Stomach smooth muscle (tissue), 2 donors: ENCODE measurements at regions not wholly inside any gene's neighbourhood (a gene's known extent, or its start where the extent isn't known, plus 50 kb on each side); places are given as distances from the start of the nearest gene placed in this dataset.
"Not testable (repeated sequence)": the region's sequence is repeated elsewhere in the genome, so short reads cannot be mapped to it uniquely, and the experiment has no call there.

Experiments used
- H3K27ac ChIP-seq: one replicate; pipeline ENCODE4 v1.7.0; 2013; ENCODE audit warnings: mild to moderate bottlenecking, low read length, inconsistent platforms
- H3K27me3 ChIP-seq, 2 donors: one replicate each; pipeline ENCODE4 v1.7.0; 2013; ENCODE audit warnings: low read length in 2 of 2; ENCODE audit not compliant: insufficient read depth in 2 of 2, control insufficient read depth in 1 of 2
- H3K36me3 ChIP-seq, 2 donors: one replicate each; pipeline ENCODE4 v1.7.0; 2013; ENCODE audit warnings: low read length in 2 of 2; ENCODE audit not compliant: control insufficient read depth in 2 of 2, insufficient read depth in 2 of 2
- H3K4me1 ChIP-seq: one replicate; pipeline ENCODE4 v1.7.0; 2013; ENCODE audit warnings: low read length; ENCODE audit not compliant: control insufficient read depth, insufficient read depth
- H3K4me3 ChIP-seq, 2 donors: one replicate each; pipeline ENCODE4 v1.7.0; 2013; ENCODE audit warnings: low read length in 2 of 2
- H3K9ac ChIP-seq, 2 donors: one replicate each; pipeline ENCODE4 v1.7.0; 2013; ENCODE audit warnings: low read length in 2 of 2, mild to moderate bottlenecking in 1 of 2
- H3K9me3 ChIP-seq, 2 donors: one replicate each; pipeline ENCODE4 v1.7.0; 2013; ENCODE audit warnings: low read length in 2 of 2; ENCODE audit not compliant: control insufficient read depth in 2 of 2
- donor health status: healthy.
- donor health status: Pancreatic carcinoma.

DNA sequence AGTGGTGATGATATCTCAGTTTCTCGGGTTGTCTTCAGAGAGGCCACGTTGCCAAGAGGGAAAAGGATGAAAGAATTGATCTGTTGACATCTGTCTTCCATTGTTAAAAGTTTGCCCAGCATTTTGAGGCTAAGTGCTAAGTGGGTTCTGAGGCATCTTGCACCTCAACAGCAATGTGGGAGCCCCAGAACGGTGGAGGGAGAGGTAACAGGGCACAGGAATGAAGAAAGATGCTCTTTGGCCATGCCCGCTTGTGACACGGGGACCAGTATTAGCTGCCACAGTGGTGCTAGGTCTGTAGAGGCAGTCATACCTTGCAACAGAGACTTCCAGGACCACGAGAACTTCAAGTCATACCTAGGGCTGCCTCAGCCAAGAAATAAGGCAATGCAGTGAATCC lies 106.6 kb upstream of the NUPR2 start:
- no peaks in the 10 kb centered on the region for H3K36me3 ChIP-seq

DNA sequence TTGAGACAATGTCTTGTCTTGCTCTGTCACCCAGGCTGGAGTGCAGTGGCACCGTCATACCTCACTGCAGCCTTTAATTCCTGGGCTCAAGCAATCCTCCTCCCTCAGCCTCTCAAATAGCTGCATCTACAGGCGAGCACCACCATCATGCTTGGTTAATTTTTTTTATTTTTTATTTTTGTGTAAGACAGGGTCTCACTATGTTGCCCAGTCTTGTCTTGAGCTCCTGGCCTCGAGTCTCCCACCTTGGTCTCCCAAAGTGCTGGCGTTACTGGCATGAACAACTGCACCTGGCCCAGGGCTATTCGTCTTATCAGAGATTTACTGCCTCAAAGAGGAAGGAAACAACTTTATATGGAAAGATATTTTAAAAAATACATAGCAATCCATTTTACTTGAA lies 102.8 kb upstream of the NUPR2 start:
- Histone ChIP-seq H3K27me3 (no peaks in the 10 kb centered on the region), H3K4me1 (no peaks in the 10 kb centered on the region), H3K27ac (no peak overlapping the region), H3K9ac (no peak overlapping the region), H3K36me3 (no peaks in the 10 kb centered on the region), H3K4me3 (no peak overlapping the region), H3K9me3 (peaks cover 8 to 16% of the 10 kb centered on the region in 2 donors)

More for the DNA sequence above, 106.6 kb upstream of the NUPR2 start:
- no peaks in the 10 kb centered on the region for H3K27me3 ChIP-seq
- no peaks in the 10 kb centered on the region for H3K4me1 ChIP-seq
- H3K4me3 ChIP-seq: no peak overlapping the region
- no peak overlapping the region for H3K27ac ChIP-seq
- H3K9me3 ChIP-seq: peaks cover 0 to 3% of the 10 kb centered on the region in 2 donors
- H3K9ac ChIP-seq: no peak overlapping the region

DNA sequence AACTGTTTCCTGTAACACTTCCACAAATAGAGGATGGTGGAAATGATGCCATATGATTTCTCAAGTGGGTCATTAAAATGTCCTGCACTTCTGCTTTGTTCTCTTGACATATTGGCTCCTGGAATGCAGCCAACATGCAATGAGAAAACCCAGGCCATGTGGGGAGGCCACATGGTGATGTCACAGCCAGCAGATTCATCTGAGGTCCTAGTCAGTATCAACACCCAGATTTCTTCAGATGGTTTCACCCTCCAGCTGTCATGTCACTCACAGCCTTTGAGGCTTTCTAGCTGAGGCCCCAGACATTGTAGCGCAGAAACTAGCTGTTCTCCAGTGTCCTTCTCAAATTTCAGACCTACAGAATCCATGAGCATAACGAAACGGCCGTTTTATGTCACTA lies 102.3 kb upstream of the NUPR2 start:
- no peak overlapping the region for H3K27ac ChIP-seq
- H3K27me3 ChIP-seq: no peaks in the 10 kb centered on the region
- no peak overlapping the region for H3K4me3 ChIP-seq
- H3K36me3 ChIP-seq: no peaks in the 10 kb centered on the region
- no peak overlapping the region for H3K9ac ChIP-seq
- H3K9me3 ChIP-seq: peaks cover 8 to 16% of the 10 kb centered on the region in 2 donors
- H3K4me1 ChIP-seq: no peaks in the 10 kb centered on the region

DNA sequence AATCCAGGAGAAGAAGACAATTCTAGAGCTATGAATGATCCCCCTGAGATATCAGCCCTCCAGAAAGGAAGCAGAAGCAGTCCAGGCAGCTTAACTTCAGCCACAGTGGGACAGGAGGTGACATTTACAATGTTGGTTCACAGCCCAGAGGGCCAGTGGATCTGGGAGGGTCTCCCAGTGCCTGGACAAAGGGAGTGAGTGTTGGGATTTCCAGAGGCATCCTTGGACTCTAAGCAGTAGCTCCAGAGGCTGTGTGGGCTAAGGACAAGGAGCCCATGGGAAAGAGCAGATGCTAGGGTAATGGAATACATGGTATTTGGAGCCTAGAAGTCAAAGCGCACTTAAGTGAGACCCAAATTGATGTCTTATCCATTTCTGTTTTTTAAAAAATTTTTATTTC lies 97.4 kb upstream of the NUPR2 start:
- Histone ChIP-seq H3K36me3 (no peaks in the 10 kb centered on the region), H3K4me3 (no peak overlapping the region), H3K27ac (no peak overlapping the region), H3K9me3 (peaks cover 11 to 13% of the 10 kb centered on the region in 2 donors), H3K9ac (no peak overlapping the region), H3K27me3 (no peaks in the 10 kb centered on the region), H3K4me1 (no peaks in the 10 kb centered on the region)

DNA sequence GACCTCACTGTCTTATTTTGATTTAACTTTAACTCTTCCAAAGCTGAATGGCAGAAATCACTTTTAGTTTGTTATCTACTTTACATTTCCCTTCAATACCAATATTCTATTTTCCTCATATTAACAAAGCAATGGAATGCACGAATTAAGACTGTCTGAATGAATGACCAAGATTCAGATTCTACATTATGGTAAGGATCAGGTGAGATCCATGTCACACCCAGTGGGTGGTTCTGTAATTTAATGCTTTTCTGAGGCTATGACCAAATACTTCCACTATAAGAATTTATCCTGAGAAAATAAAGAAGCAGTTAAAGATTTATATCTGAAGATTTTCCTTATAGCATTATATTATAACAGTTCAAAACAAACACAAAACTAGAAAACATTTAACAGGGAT lies 90.2 kb upstream of the NUPR2 start:
- Histone ChIP-seq H3K9ac (no peak overlapping the region), H3K27ac (no peak overlapping the region)

DNA sequence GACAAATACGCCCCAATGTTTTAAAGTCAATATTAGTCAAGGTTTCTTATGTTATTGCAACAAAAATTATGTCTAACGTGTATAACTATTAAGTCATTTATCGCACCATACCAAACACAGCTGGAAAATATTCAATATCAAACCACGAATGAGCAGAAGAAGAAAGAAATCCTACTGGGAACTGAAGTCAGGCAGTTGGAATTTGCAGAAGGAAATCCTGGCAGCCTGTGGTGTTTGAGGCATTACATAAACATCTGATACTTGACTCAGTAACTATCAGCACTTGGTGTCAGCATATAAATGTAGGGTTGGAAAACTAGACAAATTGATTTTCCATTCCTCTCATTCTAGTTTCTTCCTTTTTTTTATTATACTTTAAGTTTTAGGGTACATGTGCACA lies 83.4 kb upstream of the NUPR2 start:
- H3K36me3 ChIP-seq: no peaks in the 10 kb centered on the region
- no peaks in the 10 kb centered on the region for H3K27me3 ChIP-seq
- H3K9ac ChIP-seq: no peak overlapping the region
- no peak overlapping the region for H3K27ac ChIP-seq
- H3K9me3 ChIP-seq: peaks cover 0 to 4% of the 10 kb centered on the region in 2 donors
- H3K4me1 ChIP-seq: no peaks in the 10 kb centered on the region
- H3K4me3 ChIP-seq: no peak overlapping the region

More for the DNA sequence above, 90.2 kb upstream of the NUPR2 start:
- Histone ChIP-seq H3K36me3 (no peaks in the 10 kb centered on the region), H3K27me3 (no peaks in the 10 kb centered on the region), H3K4me3 (no peak overlapping the region), H3K4me1 (no peaks in the 10 kb centered on the region), H3K9me3 (peaks cover 0 to 2% of the 10 kb centered on the region in 2 donors)

DNA sequence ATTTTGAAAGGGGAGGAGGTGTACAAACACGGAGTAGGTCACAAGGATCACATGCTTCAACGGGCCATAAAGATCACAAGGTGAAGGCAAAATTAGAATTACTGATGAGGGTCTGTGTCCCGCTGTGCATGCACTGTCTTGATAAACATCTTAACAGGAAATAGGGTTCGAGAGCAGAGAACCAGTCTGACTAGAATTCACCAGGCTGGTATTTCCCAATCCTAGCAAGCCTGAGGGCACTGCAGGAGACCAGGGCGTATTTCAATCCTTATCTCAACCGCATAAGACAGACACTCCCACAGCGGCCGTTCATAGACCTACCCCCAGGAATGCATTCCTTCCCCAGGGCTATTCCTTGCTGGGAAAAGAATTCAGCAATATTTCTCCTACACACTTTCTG lies 80.0 kb upstream of the NUPR2 start:
- not testable (repeated sequence) for H3K36me3 ChIP-seq, H3K27me3 ChIP-seq, H3K27ac ChIP-seq, H3K4me1 ChIP-seq, H3K9ac ChIP-seq, H3K4me3 ChIP-seq, H3K9me3 ChIP-seq

DNA sequence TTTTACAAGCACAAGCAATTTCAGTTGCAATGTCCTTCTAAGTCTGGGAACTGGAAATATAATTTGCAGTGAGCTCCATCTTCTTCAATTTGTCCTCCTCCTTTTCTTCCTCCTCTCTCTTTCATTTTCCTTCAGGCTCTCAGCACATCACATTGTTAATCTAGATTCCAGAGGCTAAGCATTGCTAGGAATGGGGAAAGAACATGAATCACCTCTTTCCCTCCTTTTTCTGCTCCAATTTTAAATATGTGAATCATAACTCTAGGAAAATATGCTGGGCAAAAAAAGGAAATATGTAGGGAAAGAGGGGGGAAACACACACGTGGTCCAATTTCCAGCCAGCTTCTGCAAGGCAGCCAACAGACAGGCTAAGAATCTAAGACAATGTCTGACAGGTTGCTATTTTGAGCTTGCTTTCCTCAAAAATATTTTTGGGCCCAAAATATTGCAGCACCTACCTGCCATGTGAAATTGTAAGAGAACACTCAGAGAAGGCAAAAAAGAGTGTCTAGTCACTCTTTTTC lies 72.7 kb upstream of the NUPR2 start:
- no peaks in the 10 kb centered on the region for H3K9me3 ChIP-seq
- H3K4me3 ChIP-seq: no peak overlapping the region
- H3K4me1 ChIP-seq: no peaks in the 10 kb centered on the region
- H3K36me3 ChIP-seq: no peaks in the 10 kb centered on the region
- no peak overlapping the region for H3K27ac ChIP-seq
- H3K27me3 ChIP-seq: no peaks in the 10 kb centered on the region
- H3K9ac ChIP-seq: no peak overlapping the region

DNA sequence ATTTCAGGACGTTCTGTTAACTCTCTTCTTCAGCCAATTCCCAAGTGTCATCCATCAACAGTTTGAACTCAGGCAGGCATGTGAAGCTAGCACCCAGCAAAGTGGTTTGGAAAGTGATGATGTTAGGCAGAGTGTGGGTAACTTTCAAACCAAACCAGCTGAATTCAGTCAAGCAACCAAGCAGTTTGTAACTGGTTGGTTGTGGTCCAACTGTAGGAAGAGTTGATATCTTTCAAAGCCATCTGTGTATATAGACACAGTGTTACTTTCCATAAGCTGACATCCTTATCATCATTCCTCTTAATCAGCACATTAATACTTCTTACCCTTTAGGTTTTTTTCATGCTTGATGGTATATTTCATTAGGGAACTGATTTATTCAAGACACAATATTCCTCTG lies 72.2 kb upstream of the NUPR2 start:
- no peaks in the 10 kb centered on the region for H3K9me3 ChIP-seq
- H3K36me3 ChIP-seq: no peaks in the 10 kb centered on the region
- H3K4me1 ChIP-seq: no peaks in the 10 kb centered on the region
- H3K27me3 ChIP-seq: no peaks in the 10 kb centered on the region
- H3K4me3 ChIP-seq: no peak overlapping the region
- no peak overlapping the region for H3K9ac ChIP-seq
- no peak overlapping the region for H3K27ac ChIP-seq

DNA sequence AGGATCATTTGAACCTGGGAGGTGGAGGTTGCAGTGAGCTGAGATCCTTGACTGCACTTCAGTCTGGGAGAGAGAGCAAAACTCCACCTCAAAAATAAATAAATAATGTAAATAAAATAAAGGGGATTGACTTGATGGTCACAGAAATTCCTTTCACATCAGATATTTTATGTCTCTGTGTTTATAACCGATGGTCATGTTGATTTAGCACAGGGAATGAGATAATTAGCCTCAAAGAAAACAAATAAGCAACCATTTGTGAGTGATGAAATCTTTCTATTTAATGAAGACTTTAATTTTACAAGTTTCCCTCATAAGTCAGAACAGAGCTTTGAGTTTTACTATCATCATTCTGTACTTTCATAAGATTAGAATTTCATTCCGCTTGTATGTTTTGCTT lies 64.8 kb upstream of the NUPR2 start:
- peaks cover 0 to 3% of the 10 kb centered on the region in 2 donors for H3K27me3 ChIP-seq
- H3K9ac ChIP-seq: no peak overlapping the region
- H3K9me3 ChIP-seq: no peaks in the 10 kb centered on the region
- H3K27ac ChIP-seq: no peak overlapping the region
- H3K4me3 ChIP-seq: no peak overlapping the region
- no peaks in the 10 kb centered on the region for H3K36me3 ChIP-seq
- no peaks in the 10 kb centered on the region for H3K4me1 ChIP-seq

DNA sequence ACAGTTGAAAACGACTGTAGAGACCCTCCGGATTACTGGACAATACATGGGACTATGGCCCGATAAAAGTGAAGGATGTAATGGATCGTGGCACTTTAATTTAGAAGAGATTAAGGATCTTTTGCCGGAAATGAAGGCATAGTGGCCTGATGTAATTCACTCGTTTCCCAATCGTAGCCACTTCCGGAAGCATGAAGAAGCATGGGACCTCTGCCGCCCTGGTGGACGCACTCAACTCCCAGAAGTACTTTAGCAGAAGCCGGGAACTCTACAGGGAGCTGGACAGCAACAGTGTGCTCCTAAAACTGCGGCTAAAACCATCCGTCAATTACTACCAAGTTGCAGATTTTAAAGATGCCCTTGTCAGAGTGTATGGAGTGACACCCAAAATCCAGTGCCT lies 59.6 kb upstream of the NUPR2 start:
- Histone ChIP-seq H3K4me1 (peaks cover 2% of the 10 kb centered on the region), H3K4me3 (peak overlapping the region; percentile 42 to 65), H3K27ac (no peak overlapping the region), H3K9me3 (no peaks in the 10 kb centered on the region), H3K36me3 (no peaks in the 10 kb centered on the region), H3K9ac (no peak overlapping the region), H3K27me3 (peaks cover 4 to 9% of the 10 kb centered on the region in 2 donors)
